ENCODE measurements at regions not wholly inside any gene's neighbourhood (a gene's known extent, or its start where the extent isn't known, plus 50 kb on each side); places are given as distances from the start of the nearest gene placed in this dataset.

DNA sequence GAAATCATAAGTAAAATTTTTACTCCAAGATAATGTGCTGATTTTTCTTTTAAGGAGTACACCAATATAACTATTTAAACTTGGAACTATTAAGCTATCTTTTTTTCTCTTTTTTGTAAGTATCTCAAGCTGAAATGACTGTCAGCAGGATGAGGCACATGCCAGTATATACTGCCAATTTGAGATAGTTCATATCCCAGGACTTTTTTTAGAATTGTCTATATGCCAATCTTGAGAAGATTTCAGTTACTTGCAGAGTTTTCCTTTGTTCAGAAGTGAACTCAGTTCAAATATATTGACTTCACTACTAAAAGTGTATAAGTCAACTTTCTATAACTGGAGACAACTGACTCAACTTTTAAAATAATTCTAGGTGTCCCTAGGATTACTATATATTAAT, 181.7 kb upstream of the ZNF717 start:
- TF ChIP-seq, protein P1, sequence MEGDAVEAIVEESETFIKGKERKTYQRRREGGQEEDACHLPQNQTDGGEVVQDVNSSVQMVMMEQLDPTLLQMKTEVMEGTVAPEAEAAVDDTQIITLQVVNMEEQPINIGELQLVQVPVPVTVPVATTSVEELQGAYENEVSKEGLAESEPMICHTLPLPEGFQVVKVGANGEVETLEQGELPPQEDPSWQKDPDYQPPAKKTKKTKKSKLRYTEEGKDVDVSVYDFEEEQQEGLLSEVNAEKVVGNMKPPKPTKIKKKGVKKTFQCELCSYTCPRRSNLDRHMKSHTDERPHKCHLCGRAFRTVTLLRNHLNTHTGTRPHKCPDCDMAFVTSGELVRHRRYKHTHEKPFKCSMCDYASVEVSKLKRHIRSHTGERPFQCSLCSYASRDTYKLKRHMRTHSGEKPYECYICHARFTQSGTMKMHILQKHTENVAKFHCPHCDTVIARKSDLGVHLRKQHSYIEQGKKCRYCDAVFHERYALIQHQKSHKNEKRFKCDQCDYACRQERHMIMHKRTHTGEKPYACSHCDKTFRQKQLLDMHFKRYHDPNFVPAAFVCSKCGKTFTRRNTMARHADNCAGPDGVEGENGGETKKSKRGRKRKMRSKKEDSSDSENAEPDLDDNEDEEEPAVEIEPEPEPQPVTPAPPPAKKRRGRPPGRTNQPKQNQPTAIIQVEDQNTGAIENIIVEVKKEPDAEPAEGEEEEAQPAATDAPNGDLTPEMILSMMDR (IDR thresholded peaks at IDR 0.05), result no peak
- no peak for TF ChIP-seq ZFX (IDR thresholded peaks at IDR 0.05; ENCODE audit: borderline replicate concordance)
